Thymus (tissue), 11 donors: ENCODE measurements at regions not wholly inside any gene's neighbourhood (a gene's known extent, or its start where the extent isn't known, plus 50 kb on each side); places are given as distances from the start of the nearest gene placed in this dataset.
"Not testable (repeated sequence)": the region's sequence is repeated elsewhere in the genome, so short reads cannot be mapped to it uniquely, and the experiment has no call there.

Source experiments
- DNase-seq, 9 donors: peaks; one replicate each; pipeline ENCODE4 v3.0.0-alpha.2; 2013; ENCODE audit warnings: low spot score in 9 of 9, low read depth in 6 of 9, missing footprints in 1 of 9
- H3K27ac ChIP-seq, 2 donors: one replicate each; pipeline ENCODE4 v1.5.1; 2013; ENCODE audit warnings: control low read depth in 1 of 2, low read depth in 1 of 2, low read length in 1 of 2, mild to moderate bottlenecking in 1 of 2, moderate library complexity in 1 of 2
- H3K27me3 ChIP-seq, 2 donors: one replicate each; pipeline ENCODE4 v1.5.1; 2013; ENCODE audit warnings: low read length in 1 of 2; ENCODE audit not compliant: control insufficient read depth in 2 of 2, insufficient read depth in 1 of 2
- H3K36me3 ChIP-seq, 2 donors: one replicate each; pipeline ENCODE4 v1.5.1; 2013; ENCODE audit warnings: low read length in 1 of 2, mild to moderate bottlenecking in 1 of 2, moderate library complexity in 1 of 2; ENCODE audit not compliant: control insufficient read depth in 2 of 2, insufficient read depth in 2 of 2
- H3K4me1 ChIP-seq, 2 donors: one replicate each; pipeline ENCODE4 v1.5.1; 2013; ENCODE audit warnings: low read length in 2 of 2; ENCODE audit not compliant: control insufficient read depth in 2 of 2, insufficient read depth in 2 of 2
- H3K4me3 ChIP-seq, 2 donors: one replicate each; pipeline ENCODE4 v1.5.1; 2013; ENCODE audit warnings: low read length in 2 of 2, control low read depth in 1 of 2, mild to moderate bottlenecking in 1 of 2
- H3K9me3 ChIP-seq, 2 donors: one replicate each; pipeline ENCODE4 v1.5.1; 2013; ENCODE audit warnings: low read length in 1 of 2, mild to moderate bottlenecking in 1 of 2; ENCODE audit not compliant: control insufficient read depth in 2 of 2, insufficient read depth in 1 of 2
- WGBS: extraction: QIAGEN DNeasy Blood & Tissue Kit; methylation state at CpG from one replicate; pipeline ENCODE4 v1.1.7; 2013; 5-methylcytosine and 5-hydroxymethylcytosine counted together
- donor health status: healthy.

GRCh38 chr2:138312061-138312460 is 189.5 kb upstream of the SPOPL start:
- 93% methylated on average over 4 of the region's 4 CpGs for WGBS
- no peak for DNase-seq

GRCh38 chr2:138315619-138316018 is 186.0 kb upstream of the SPOPL start:
- not testable (repeated sequence) for H3K4me3 ChIP-seq, H3K27me3 ChIP-seq, H3K9me3 ChIP-seq, H3K4me1 ChIP-seq, H3K27ac ChIP-seq, DNase-seq, H3K36me3 ChIP-seq

More at GRCh38 chr2:138312061-138312460, 189.5 kb upstream of the SPOPL start:
- Histone ChIP-seq H3K36me3 (no peaks in the 10 kb centered on the region), H3K27me3 (no peaks in the 10 kb centered on the region), H3K27ac (no peak overlapping the region), H3K4me1 (no peaks in the 10 kb centered on the region), H3K9me3 (peaks cover 0 to 6% of the 10 kb centered on the region in 2 donors), H3K4me3 (no peak overlapping the region)

- Histone ChIP-seq H3K4me3 (no peak overlapping the region), H3K4me1 (no peaks in the 10 kb centered on the region), H3K36me3 (no peaks in the 10 kb centered on the region), H3K27me3 (no peaks in the 10 kb centered on the region), H3K9me3 (peaks cover 0 to 6% of the 10 kb centered on the region in 2 donors), H3K27ac (no peak overlapping the region)
- no peak for DNase-seq
- 72% methylated on average over 2 of the region's 2 CpGs for WGBS
Observed at GRCh38 chr2:138319616-138320015, 182.0 kb upstream of the SPOPL start.

- DNase-seq: no peak
- Histone ChIP-seq H3K4me1 (no peaks in the 10 kb centered on the region), H3K36me3 (no peaks in the 10 kb centered on the region), H3K27me3 (no peaks in the 10 kb centered on the region), H3K9me3 (no peaks in the 10 kb centered on the region), H3K27ac (no peak overlapping the region), H3K4me3 (no peak overlapping the region)
- WGBS: 93% methylated on average over 2 of the region's 2 CpGs
Observed at GRCh38 chr2:138321458-138321857, 180.1 kb upstream of the SPOPL start.

GRCh38 chr2:138323382-138324067 is 178.0 kb upstream of the SPOPL start:
- H3K9me3 ChIP-seq: no peaks in the 10 kb centered on the region
- no peaks in the 10 kb centered on the region for H3K27me3 ChIP-seq
- H3K36me3 ChIP-seq: no peaks in the 10 kb centered on the region
- DNase-seq: no peak
- 94% methylated on average over 2 of the region's 2 CpGs for WGBS
- H3K27ac ChIP-seq: no peak overlapping the region
- no peaks in the 10 kb centered on the region for H3K4me1 ChIP-seq
- H3K4me3 ChIP-seq: no peak overlapping the region

GRCh38 chr2:138324068-138324771 is 177.3 kb upstream of the SPOPL start:
- Histone ChIP-seq H3K27ac (no peak overlapping the region), H3K27me3 (no peaks in the 10 kb centered on the region), H3K9me3 (no peaks in the 10 kb centered on the region), H3K4me1 (no peaks in the 10 kb centered on the region), H3K4me3 (no peak overlapping the region), H3K36me3 (no peaks in the 10 kb centered on the region)
- DNase-seq: no peak
- 93% methylated on average over 3 of the region's 3 CpGs for WGBS

GRCh38 chr2:138327967-138328366 is 173.6 kb upstream of the SPOPL start:
- no peak overlapping the region for H3K27ac ChIP-seq
- DNase-seq: no peak
- H3K27me3 ChIP-seq: no peaks in the 10 kb centered on the region
- no peak overlapping the region for H3K4me3 ChIP-seq
- H3K36me3 ChIP-seq: no peaks in the 10 kb centered on the region
- H3K9me3 ChIP-seq: no peaks in the 10 kb centered on the region
- H3K4me1 ChIP-seq: no peaks in the 10 kb centered on the region
- WGBS: 98% methylated on average over 1 of the region's 1 CpG

- 96% methylated on average over 3 of the region's 3 CpGs for WGBS
- H3K27ac ChIP-seq: no peak overlapping the region
- H3K4me1 ChIP-seq: no peaks in the 10 kb centered on the region
- H3K27me3 ChIP-seq: no peaks in the 10 kb centered on the region
- no peak for DNase-seq
- no peak overlapping the region for H3K4me3 ChIP-seq
- no peaks in the 10 kb centered on the region for H3K9me3 ChIP-seq
- H3K36me3 ChIP-seq: no peaks in the 10 kb centered on the region
Observed at GRCh38 chr2:138329162-138329561, 172.4 kb upstream of the SPOPL start.

GRCh38 chr2:138329591-138329990 is 172.0 kb upstream of the SPOPL start:
- H3K4me3 ChIP-seq: no peak overlapping the region
- WGBS: 79% methylated on average over 1 of the region's 1 CpG
- DNase-seq: no peak
- H3K27ac ChIP-seq: no peak overlapping the region
- H3K4me1 ChIP-seq: no peaks in the 10 kb centered on the region
- H3K9me3 ChIP-seq: no peaks in the 10 kb centered on the region
- H3K27me3 ChIP-seq: no peaks in the 10 kb centered on the region
- H3K36me3 ChIP-seq: no peaks in the 10 kb centered on the region
